DOHH2 (cell line): ENCODE measurements at regions not wholly inside any gene's neighbourhood (a gene's known extent, or its start where the extent isn't known, plus 50 kb on each side); places are given as distances from the start of the nearest gene placed in this dataset.

Experiments
- EZH2phosphoT487 ChIP-seq: fragments of 200-600 bp; sonication (generic); IDR thresholded peaks from 2 replicates; pipeline ENCODE4 v1.6.1; 2017; ENCODE audit warnings: borderline replicate concordance, mild to moderate bottlenecking, antibody characterized with exemption, low read length, moderate library complexity, mixed read lengths
- TF ChIP-seq, protein P1 (sequence below): fragments of 200-600 bp; sonication (generic); IDR thresholded peaks from one replicate; pipeline ENCODE4 v1.5.1; 2014; ENCODE audit warnings: antibody characterized with exemption, mild to moderate bottlenecking, low read depth, low read length; ENCODE audit not compliant: poor library complexity, severe bottlenecking

DNA sequence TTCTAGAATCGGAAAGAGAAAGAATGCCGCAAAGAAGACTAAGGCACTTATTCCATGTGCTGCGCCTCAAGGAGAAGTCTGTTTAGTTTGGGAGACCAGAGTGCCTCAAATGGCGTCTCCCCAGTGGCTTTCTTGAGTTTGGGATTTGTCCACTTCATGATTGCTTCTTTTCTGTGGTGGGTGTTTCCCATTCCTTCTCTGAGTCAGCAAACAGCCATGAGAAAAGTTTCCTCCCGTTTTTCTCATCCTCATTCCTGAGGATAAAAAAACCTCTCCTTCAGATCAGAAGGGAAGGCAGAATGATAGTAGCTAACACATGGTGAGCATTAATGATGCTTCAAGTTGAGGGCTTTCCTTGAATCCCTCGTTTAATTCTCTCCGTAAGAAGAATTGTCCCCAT is 275.9 kb upstream of the WWC1 start:
- TF ChIP-seq, protein P1, sequence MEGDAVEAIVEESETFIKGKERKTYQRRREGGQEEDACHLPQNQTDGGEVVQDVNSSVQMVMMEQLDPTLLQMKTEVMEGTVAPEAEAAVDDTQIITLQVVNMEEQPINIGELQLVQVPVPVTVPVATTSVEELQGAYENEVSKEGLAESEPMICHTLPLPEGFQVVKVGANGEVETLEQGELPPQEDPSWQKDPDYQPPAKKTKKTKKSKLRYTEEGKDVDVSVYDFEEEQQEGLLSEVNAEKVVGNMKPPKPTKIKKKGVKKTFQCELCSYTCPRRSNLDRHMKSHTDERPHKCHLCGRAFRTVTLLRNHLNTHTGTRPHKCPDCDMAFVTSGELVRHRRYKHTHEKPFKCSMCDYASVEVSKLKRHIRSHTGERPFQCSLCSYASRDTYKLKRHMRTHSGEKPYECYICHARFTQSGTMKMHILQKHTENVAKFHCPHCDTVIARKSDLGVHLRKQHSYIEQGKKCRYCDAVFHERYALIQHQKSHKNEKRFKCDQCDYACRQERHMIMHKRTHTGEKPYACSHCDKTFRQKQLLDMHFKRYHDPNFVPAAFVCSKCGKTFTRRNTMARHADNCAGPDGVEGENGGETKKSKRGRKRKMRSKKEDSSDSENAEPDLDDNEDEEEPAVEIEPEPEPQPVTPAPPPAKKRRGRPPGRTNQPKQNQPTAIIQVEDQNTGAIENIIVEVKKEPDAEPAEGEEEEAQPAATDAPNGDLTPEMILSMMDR, result no peak
- TF ChIP-seq EZH2phosphoT487, result no peak
